Mesenchymal stem cell (in vitro differentiated cells and primary cell): ENCODE measurements at regions not wholly inside any gene's neighbourhood (a gene's known extent, or its start where the extent isn't known, plus 50 kb on each side); places are given as distances from the start of the nearest gene placed in this dataset.

Experiments used
- DNase-seq: peaks from one replicate; pipeline ENCODE4 v3.0.0-alpha.2; 2013
- H2AFZ ChIP-seq: one replicate; pipeline ENCODE4 v1.6.1; 2013; ENCODE audit warnings: low read depth, mild to moderate bottlenecking, control low read depth, inconsistent platforms, low read length, moderate library complexity
- H2AK5ac ChIP-seq: 2 replicates; pipeline ENCODE4 v1.6.1; 2013; ENCODE audit warnings: low read length, moderate library complexity, mild to moderate bottlenecking, inconsistent platforms; ENCODE audit not compliant: severe bottlenecking
- H2BK120ac ChIP-seq: one replicate; pipeline ENCODE4 v1.6.1; 2013; ENCODE audit warnings: low read depth, mild to moderate bottlenecking, inconsistent platforms, low read length, moderate library complexity
- H2BK12ac ChIP-seq, 2 experiments: one replicate each; pipeline ENCODE4 v1.6.1; 2013; ENCODE audit warnings: inconsistent platforms in 2 of 2, low read length in 2 of 2, mild to moderate bottlenecking in 2 of 2, moderate library complexity in 2 of 2, control low read depth in 1 of 2
- H2BK15ac ChIP-seq: one replicate; pipeline ENCODE4 v1.6.1; 2013; ENCODE audit warnings: mild to moderate bottlenecking, low read depth, inconsistent platforms; ENCODE audit not compliant: poor library complexity, severe bottlenecking
- H2BK5ac ChIP-seq: 2 replicates; pipeline ENCODE4 v1.6.1; 2013; ENCODE audit warnings: low read depth, mild to moderate bottlenecking, low read length, control low read depth, inconsistent platforms; ENCODE audit not compliant: poor library complexity, severe bottlenecking
- H3K14ac ChIP-seq, 2 experiments: one replicate each; pipeline ENCODE4 v1.6.1; 2013; ENCODE audit warnings: inconsistent platforms in 2 of 2, low read length in 2 of 2, control low read depth in 1 of 2, mild to moderate bottlenecking in 1 of 2, moderate library complexity in 1 of 2
- H3K18ac ChIP-seq, 2 experiments: one replicate each; pipeline ENCODE4 v1.6.1; 2013; ENCODE audit warnings: inconsistent platforms in 2 of 2, low read length in 2 of 2, control low read depth in 1 of 2, low read depth in 1 of 2, mild to moderate bottlenecking in 1 of 2
- H3K23ac ChIP-seq, 2 experiments: one replicate each; pipeline ENCODE4 v1.6.1; 2013; ENCODE audit warnings: inconsistent platforms in 2 of 2, low read length in 2 of 2, mild to moderate bottlenecking in 2 of 2, moderate library complexity in 2 of 2, control low read depth in 1 of 2
- H3K27ac ChIP-seq: 2 replicates; pipeline ENCODE4 v1.5.1; 2013; ENCODE audit warnings: mild to moderate bottlenecking, moderate library complexity, low read length, control low read depth, inconsistent platforms; ENCODE audit not compliant: poor library complexity, severe bottlenecking
- H3K27me3 ChIP-seq, 2 experiments: 2 replicates each; pipeline versions ENCODE4 v1.6.1 to v1.7.0; 2013; ENCODE audit warnings: low read length in 2 of 2, mild to moderate bottlenecking in 2 of 2, moderate library complexity in 2 of 2, control low read depth in 1 of 2, inconsistent platforms in 1 of 2; ENCODE audit not compliant: control insufficient read depth in 1 of 2, insufficient read depth in 1 of 2
- H3K36me3 ChIP-seq, 2 experiments: 2 replicates each; pipeline versions ENCODE4 v1.6.1 to v1.7.0; 2013; ENCODE audit warnings: low read length in 2 of 2, control low read depth in 1 of 2, inconsistent platforms in 1 of 2, low read depth in 1 of 2, mild to moderate bottlenecking in 1 of 2; ENCODE audit not compliant: insufficient read depth in 2 of 2, control insufficient read depth in 1 of 2
- H3K4ac ChIP-seq, 2 experiments: one replicate each; pipeline ENCODE4 v1.6.1; 2013; ENCODE audit warnings: inconsistent platforms in 2 of 2, low read length in 2 of 2, mild to moderate bottlenecking in 2 of 2, moderate library complexity in 2 of 2, control low read depth in 1 of 2, low read depth in 1 of 2
- H3K4me1 ChIP-seq: 2 replicates; pipeline ENCODE4 v1.6.1; 2013; ENCODE audit warnings: low read depth, low read length, control low read depth; ENCODE audit not compliant: control insufficient read depth, insufficient read depth
- H3K4me2 ChIP-seq: 2 replicates; pipeline ENCODE4 v1.6.1; 2013; ENCODE audit warnings: low read length, mild to moderate bottlenecking, inconsistent platforms; ENCODE audit not compliant: poor library complexity, severe bottlenecking
- H3K4me3 ChIP-seq, 2 experiments: 2 replicates each; pipeline versions ENCODE4 v1.5.1 to v1.7.0; 2013; ENCODE audit warnings: low read length in 2 of 2, mild to moderate bottlenecking in 2 of 2, control low read depth in 1 of 2, low read depth in 1 of 2; ENCODE audit not compliant: insufficient read depth in 1 of 2
- H3K79me1 ChIP-seq: replicated peaks from 2 replicates; pipeline ENCODE4 v1.6.1; 2013; ENCODE audit warnings: mild to moderate bottlenecking, control low read depth, low read length, inconsistent platforms; ENCODE audit not compliant: poor library complexity, severe bottlenecking
- H3K9ac ChIP-seq: 2 replicates; pipeline ENCODE4 v1.7.0; 2013; ENCODE audit warnings: mild to moderate bottlenecking, low read length, moderate library complexity
- H3K9me3 ChIP-seq: 2 replicates; pipeline ENCODE4 v1.7.0; 2013; ENCODE audit warnings: mild to moderate bottlenecking, low read length; ENCODE audit not compliant: control insufficient read depth
- H4K8ac ChIP-seq: one replicate; pipeline ENCODE4 v1.6.1; 2013; ENCODE audit warnings: inconsistent platforms, mild to moderate bottlenecking, low read length, moderate library complexity
- H4K91ac ChIP-seq: one replicate; pipeline ENCODE4 v1.6.1; 2013; ENCODE audit warnings: mild to moderate bottlenecking, low read length, inconsistent platforms
- WGBS: methylation state at CpG from one replicate; pipeline ENCODE4 v1.1.7; 2013; ENCODE audit warnings: mixed read lengths; 5-methylcytosine and 5-hydroxymethylcytosine counted together

DNA sequence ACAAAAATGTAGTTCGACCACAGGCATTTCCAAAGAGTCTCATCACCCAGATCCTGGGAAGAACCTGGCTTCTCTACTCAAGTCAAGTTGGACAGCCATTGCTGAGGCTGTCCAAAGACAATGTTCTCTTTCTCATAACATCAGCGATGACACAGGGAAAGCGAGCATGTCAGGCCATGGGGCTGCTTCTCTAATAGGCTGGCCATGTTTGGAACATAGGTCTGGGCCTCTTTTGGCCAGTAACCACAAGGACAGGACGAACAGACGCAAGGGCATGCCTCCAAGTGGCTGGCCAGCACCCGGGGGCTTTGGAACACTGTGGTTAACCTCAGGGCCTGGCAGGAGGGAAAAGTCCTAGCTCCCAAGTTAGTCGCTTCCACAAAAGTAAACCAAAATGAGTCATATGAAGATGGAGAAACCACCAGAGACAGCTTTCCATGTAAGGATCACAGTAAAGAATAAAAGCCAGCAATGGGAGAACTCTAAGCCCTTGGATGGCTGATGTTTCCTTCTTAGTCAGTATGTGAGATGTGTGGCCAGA, 80.6 kb upstream of the SLC44A3 start:
- peak overlapping the region; percentile 51 for H3K9ac ChIP-seq
- no peak overlapping the region for H3K23ac ChIP-seq
- WGBS = 11% methylated on average over 7 of the region's 7 CpGs

DNA sequence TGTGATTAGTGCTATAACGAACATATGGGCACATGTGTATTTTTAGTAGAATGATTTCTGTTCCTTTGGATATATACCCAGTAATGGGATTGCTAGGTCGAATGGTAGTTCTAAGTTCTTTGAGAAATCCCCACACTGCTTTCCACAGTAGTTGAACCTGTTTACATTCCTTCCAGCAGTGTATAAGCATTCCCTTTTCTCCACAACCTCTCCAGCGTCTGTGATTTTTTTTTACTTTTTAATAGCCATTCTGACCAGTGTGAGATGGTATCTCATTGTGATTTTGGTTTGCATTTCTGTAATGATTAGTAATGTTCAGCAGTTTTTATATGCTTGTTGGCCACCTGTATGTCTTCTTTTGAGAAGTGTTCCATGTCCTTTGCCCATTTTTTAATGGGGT, 81.8 kb upstream of the SLC44A3 start:
- H2BK120ac ChIP-seq = no peak overlapping the region
- H4K8ac ChIP-seq = no peak overlapping the region
- H2BK5ac ChIP-seq = no peak overlapping the region
- H2AK5ac ChIP-seq = no peak overlapping the region
- H3K4me1 ChIP-seq = peaks cover 5% of the 10 kb centered on the region
- H3K4me2 ChIP-seq = no peak overlapping the region
- no peaks in the 10 kb centered on the region for H3K27me3 ChIP-seq
- WGBS = 59% methylated on average over 2 of the region's 3 CpGs
- DNase-seq = peak; percentile 81
- H3K23ac ChIP-seq = no peak overlapping the region
- H2AFZ ChIP-seq = no peak overlapping the region
- no peak overlapping the region for H3K27ac ChIP-seq
- no peak overlapping the region for H4K91ac ChIP-seq
- H3K79me1 ChIP-seq = peaks cover 2% of the 10 kb centered on the region
- H3K14ac ChIP-seq = peak overlapping the region in 1 of 2 experiments; percentile 64
- peaks cover 0 to 3% of the 10 kb centered on the region in 2 experiments for H3K36me3 ChIP-seq
- no peak overlapping the region for H3K9ac ChIP-seq
- H2BK15ac ChIP-seq = no peak overlapping the region
- H3K18ac ChIP-seq = peak overlapping the region in 1 of 2 experiments; percentile 45
- no peak overlapping the region for H3K4ac ChIP-seq
- H3K4me3 ChIP-seq = no peak overlapping the region
- H3K9me3 ChIP-seq = no peaks in the 10 kb centered on the region
- no peak overlapping the region for H2BK12ac ChIP-seq

More for the DNA sequence above, 80.6 kb upstream of the SLC44A3 start:
- no peak overlapping the region for H2AK5ac ChIP-seq
- no peak overlapping the region for H3K4me3 ChIP-seq
- H4K91ac ChIP-seq = peak overlapping the region; percentile 19
- H3K27ac ChIP-seq = peak overlapping the region; percentile 5
- H2BK15ac ChIP-seq = no peak overlapping the region
- DNase-seq = peak; percentile 99
- H3K9me3 ChIP-seq = no peaks in the 10 kb centered on the region
- H2BK5ac ChIP-seq = no peak overlapping the region
- peak overlapping the region in 1 of 2 experiments; percentile 71 for H3K4ac ChIP-seq
- no peaks in the 10 kb centered on the region for H3K27me3 ChIP-seq
- no peak overlapping the region for H3K14ac ChIP-seq
- peak overlapping the region in 1 of 2 experiments; percentile 34 for H2BK12ac ChIP-seq
- peak overlapping the region; percentile 65 to 79 for H3K18ac ChIP-seq
- H3K36me3 ChIP-seq = peaks cover 0 to 3% of the 10 kb centered on the region in 2 experiments
- H3K79me1 ChIP-seq = peaks cover 5% of the 10 kb centered on the region
- no peak overlapping the region for H3K4me2 ChIP-seq
- H2AFZ ChIP-seq = no peak overlapping the region
- H2BK120ac ChIP-seq = peak overlapping the region; percentile 51
- H4K8ac ChIP-seq = peak overlapping the region; percentile 8
- H3K4me1 ChIP-seq = peaks cover 8% of the 10 kb centered on the region

DNA sequence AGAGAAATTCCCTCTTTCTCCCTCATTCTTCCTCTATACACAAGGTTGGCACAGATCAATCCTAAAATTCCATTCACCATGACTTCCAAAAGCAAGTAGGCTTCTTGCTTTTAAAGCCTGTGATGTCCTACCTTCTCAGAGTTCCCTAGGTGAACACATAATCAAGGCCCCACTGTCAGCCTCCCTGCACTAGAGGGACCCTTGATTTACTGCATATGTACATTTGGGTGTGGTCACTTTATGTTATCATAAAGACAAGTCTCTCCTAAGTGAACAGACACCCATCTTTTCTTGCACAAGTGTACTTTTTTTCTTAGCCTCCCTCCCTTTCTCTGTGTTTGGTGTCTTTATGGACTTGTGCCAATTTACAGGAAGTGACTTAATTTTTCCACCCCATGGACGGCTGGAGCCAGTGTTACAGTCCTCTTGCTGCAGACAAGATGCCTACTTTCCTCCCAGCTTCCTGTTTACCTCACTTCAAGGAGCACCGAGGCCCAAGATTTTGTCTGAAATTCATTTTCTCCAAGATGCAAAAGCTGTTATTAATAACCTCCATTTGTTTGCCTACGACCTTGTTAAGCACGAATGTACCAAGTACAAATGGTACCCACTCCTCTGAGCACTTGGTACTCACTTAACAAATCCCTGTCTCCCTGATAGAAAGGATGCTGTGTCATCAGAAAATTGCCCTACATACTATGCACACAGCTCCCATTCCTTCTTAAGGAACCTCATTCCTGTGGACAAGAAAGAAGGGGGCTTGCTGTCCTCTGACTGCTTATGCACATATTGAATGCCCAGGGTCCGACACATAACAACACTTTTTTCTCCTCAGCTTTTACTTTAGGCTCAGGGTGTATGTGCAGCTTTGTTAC, 82.8 kb upstream of the SLC44A3 start:
- peaks cover 2% of the 10 kb centered on the region for H3K79me1 ChIP-seq
- H4K91ac ChIP-seq = peak overlapping the region; percentile 76
- peak overlapping the region; percentile 46 for H2BK15ac ChIP-seq
- H3K4me3 ChIP-seq = no peak overlapping the region
- no peak overlapping the region for H3K9ac ChIP-seq
- peak overlapping the region; percentile 13 for H3K27ac ChIP-seq
- H3K14ac ChIP-seq = no peak overlapping the region
- peak overlapping the region; percentile 79 for H2AK5ac ChIP-seq
- H3K4ac ChIP-seq = peak overlapping the region; percentile 93 to 98
- no peak overlapping the region for H3K23ac ChIP-seq
- peaks cover 0 to 3% of the 10 kb centered on the region in 2 experiments for H3K36me3 ChIP-seq
- peak overlapping the region; percentile 65 for H2BK120ac ChIP-seq
- no peak overlapping the region for H2AFZ ChIP-seq
- peak overlapping the region; percentile 82 to 87 for H3K18ac ChIP-seq
- H2BK5ac ChIP-seq = no peak overlapping the region
- no peaks in the 10 kb centered on the region for H3K9me3 ChIP-seq
- H2BK12ac ChIP-seq = peak overlapping the region; percentile 64 to 99
- peaks cover 5% of the 10 kb centered on the region for H3K4me1 ChIP-seq
- no peak overlapping the region for H3K4me2 ChIP-seq
- DNase-seq = peak; percentile 91
- WGBS = 34% methylated on average over 4 of the region's 5 CpGs
- H4K8ac ChIP-seq = peak overlapping the region; percentile 67
- no peaks in the 10 kb centered on the region for H3K27me3 ChIP-seq

DNA sequence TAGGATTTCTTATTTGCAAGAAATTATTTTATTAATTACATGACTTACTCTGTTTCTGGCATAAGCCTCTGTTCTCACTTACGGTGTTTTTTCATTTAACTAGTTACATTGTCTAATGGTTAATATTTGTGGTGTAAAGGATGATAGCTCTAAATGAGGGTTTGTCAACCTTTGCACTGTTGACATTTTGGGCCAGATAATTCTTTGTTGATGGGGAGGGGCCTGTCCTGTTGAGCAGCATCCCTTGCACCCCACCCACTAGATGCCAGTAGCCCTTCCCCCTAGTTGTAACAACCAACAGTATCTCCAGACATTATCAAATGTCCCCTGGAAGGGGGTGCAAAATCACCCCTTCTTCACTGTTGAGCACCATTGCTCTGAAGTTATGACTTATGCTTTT, 83.6 kb upstream of the SLC44A3 start:
- no peak overlapping the region for H2BK5ac ChIP-seq
- H3K18ac ChIP-seq = peak overlapping the region; percentile 50 to 84
- H3K4me2 ChIP-seq = no peak overlapping the region
- H3K79me1 ChIP-seq = no peaks in the 10 kb centered on the region
- H3K27me3 ChIP-seq = peaks cover 0 to 3% of the 10 kb centered on the region in 2 experiments
- no peak overlapping the region for H2BK15ac ChIP-seq
- peak overlapping the region; percentile 57 to 85 for H3K4ac ChIP-seq
- no peaks in the 10 kb centered on the region for H3K9me3 ChIP-seq
- H3K4me1 ChIP-seq = peaks cover 5% of the 10 kb centered on the region
- DNase-seq = no peak
- no peak overlapping the region for H2AK5ac ChIP-seq
- H3K14ac ChIP-seq = no peak overlapping the region
- H3K27ac ChIP-seq = no peak overlapping the region
- no peak overlapping the region for H3K9ac ChIP-seq
- WGBS = no CpG with 5 or more reads among the region's 1 CpG
- peak overlapping the region; percentile 70 for H4K91ac ChIP-seq
- no peak overlapping the region for H2AFZ ChIP-seq
- peak overlapping the region; percentile 65 for H2BK120ac ChIP-seq
- H3K4me3 ChIP-seq = no peak overlapping the region
- H3K23ac ChIP-seq = no peak overlapping the region
- H3K36me3 ChIP-seq = peaks cover 0 to 3% of the 10 kb centered on the region in 2 experiments
- peak overlapping the region; percentile 77 for H4K8ac ChIP-seq
- H2BK12ac ChIP-seq = peak overlapping the region; percentile 92 to 99
